Mammary epithelial cell (primary cell): ENCODE measurements at regions not wholly inside any gene's neighbourhood (a gene's known extent, or its start where the extent isn't known, plus 50 kb on each side); places are given as distances from the start of the nearest gene placed in this dataset.

Experiments
- EZH2 ChIP-seq: IDR thresholded peaks from 2 replicates; pipeline ENCODE4 v1.6.1; 2012; ENCODE audit warnings: low read length, inconsistent platforms, borderline replicate concordance
- TF ChIP-seq, protein P1 (sequence below), 2 donors: IDR thresholded peaks in 1 of 2; conservative IDR thresholded peaks in 1 of 2; 2 replicates each; pipeline ENCODE4 v1.5.1; 2011 to 2012; ENCODE audit warnings: inconsistent platforms in 2 of 2, low read length in 2 of 2, mild to moderate bottlenecking in 2 of 2, control low read depth in 1 of 2, low read depth in 1 of 2; ENCODE audit not compliant: insufficient read depth in 1 of 2; ENCODE audit errors: extremely low read depth in 1 of 2

DNA sequence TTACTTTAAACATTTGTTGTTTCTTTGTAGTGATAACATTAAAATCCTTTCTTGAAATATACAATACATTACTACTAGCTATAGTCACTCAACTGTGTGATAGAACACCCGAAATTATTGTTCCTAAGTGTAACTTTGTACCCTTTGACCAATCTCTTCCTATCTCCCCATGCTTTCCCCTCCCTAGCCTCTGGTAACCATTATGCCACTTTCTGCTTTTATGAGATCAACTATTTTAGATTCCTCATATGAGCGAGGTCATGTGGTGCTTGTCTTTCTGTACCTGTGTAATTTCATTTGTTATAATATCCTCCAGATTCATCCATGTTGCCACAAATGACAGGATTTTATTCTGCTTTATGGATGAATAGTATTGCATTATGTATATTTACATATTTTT is 629.0 kb downstream of the USP25 start:
- TF ChIP-seq, protein P1, sequence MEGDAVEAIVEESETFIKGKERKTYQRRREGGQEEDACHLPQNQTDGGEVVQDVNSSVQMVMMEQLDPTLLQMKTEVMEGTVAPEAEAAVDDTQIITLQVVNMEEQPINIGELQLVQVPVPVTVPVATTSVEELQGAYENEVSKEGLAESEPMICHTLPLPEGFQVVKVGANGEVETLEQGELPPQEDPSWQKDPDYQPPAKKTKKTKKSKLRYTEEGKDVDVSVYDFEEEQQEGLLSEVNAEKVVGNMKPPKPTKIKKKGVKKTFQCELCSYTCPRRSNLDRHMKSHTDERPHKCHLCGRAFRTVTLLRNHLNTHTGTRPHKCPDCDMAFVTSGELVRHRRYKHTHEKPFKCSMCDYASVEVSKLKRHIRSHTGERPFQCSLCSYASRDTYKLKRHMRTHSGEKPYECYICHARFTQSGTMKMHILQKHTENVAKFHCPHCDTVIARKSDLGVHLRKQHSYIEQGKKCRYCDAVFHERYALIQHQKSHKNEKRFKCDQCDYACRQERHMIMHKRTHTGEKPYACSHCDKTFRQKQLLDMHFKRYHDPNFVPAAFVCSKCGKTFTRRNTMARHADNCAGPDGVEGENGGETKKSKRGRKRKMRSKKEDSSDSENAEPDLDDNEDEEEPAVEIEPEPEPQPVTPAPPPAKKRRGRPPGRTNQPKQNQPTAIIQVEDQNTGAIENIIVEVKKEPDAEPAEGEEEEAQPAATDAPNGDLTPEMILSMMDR (conservative IDR thresholded peaks at IDR 0.05 in 1 of 2, IDR thresholded peaks at IDR 0.05 in 1 of 2; ENCODE audit: extremely low read depth in 1 of 2, insufficient read depth in 1 of 2, low read depth in 1 of 2, low read length in 2 of 2): no peak
- no peak for TF ChIP-seq EZH2
